ENCODE measurements at regions not wholly inside any gene's neighbourhood (a gene's known extent, or its start where the extent isn't known, plus 50 kb on each side); places are given as distances from the start of the nearest gene placed in this dataset.

DNA sequence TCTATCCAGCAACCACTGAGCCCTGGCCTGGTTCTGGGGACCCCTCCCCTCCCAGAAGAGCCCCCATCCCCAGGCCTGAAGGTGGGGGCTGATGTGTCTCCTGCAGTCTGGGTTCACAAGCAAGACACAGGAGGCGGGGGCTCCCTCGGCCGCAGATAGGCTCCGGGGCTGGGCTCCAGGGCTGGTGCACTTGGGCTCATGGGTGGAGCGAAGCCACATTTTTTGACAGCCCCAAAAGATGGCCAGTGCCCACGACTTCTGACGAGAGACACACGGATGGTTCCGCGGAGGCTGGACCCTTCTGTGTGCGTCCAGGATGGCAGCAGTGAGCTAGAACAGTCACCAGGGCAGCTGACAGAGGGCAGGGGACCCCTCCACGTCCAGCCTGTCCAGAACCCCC lies 57.1 kb upstream of the GATA5 start:
- no peak overlapping the region for H2BK15ac ChIP-seq (ENCODE audit: low read depth, low read length)
- WGBS, 2 experiments (ENCODE audit: extremely low coverage in 2 of 2, insufficient read length in 1 of 2) = 76% methylated on average over 5 of the region's 12 CpGs; no CpG with 5 or more reads in 1 of the 2 experiments
- H3K4ac ChIP-seq (ENCODE audit: low read depth, low read length) = no peak overlapping the region
- CTCF ChIA-PET = no interaction called here
- no peaks in the 10 kb centered on the region for H3K79me1 ChIP-seq (ENCODE audit: low read depth in 1 of 2, low read length in 2 of 2)
- no peak overlapping the region for H4K5ac ChIP-seq (ENCODE audit: low read depth, low read length)
- no peak overlapping the region for H2BK20ac ChIP-seq (ENCODE audit: low read depth, low read length)
- H3K23ac ChIP-seq (ENCODE audit: low read depth, low read length) = no peak overlapping the region
- ATAC-seq (ENCODE audit: low read depth) (no peak), DNase-seq (no peak)
- in situ Hi-C loops (cut with MboI; ENCODE audit: low sequenced_read_pairs) = no loop called here
- no peak overlapping the region for H3K4me2 ChIP-seq (ENCODE audit: low read depth, low read length)
- H4K20me1 ChIP-seq (ENCODE audit: insufficient read depth, low read length) = no peaks in the 10 kb centered on the region; the same call in 1 of the 2 replicates
- H3K27me3 ChIP-seq (ENCODE audit: control insufficient read depth, insufficient read depth, low read length) = peaks cover 53% of the 10 kb centered on the region
- BruUV-seq (replicated peaks) = no TSS peak
- H2BK5ac ChIP-seq (ENCODE audit: low read depth, low read length, poor library complexity, severe bottlenecking) = no peak overlapping the region
- no peaks in the 10 kb centered on the region for H3K9me3 ChIP-seq (ENCODE audit: control insufficient read depth, insufficient read depth, low read length)
- H3K36me3 ChIP-seq (ENCODE audit: control insufficient read depth, insufficient read depth, low read length) = no peaks in the 10 kb centered on the region
- H4K8ac ChIP-seq (ENCODE audit: low read depth in 2 of 2, low read length in 2 of 2) = no peak overlapping the region
- dilution Hi-C loops (cut with HindIII; ENCODE audit: low sequenced_read_pairs, unreplicated experiment) = no loop called here
- H3K18ac ChIP-seq (ENCODE audit: low read depth, low read length) = no peak overlapping the region
- POLR2A ChIA-PET (ENCODE audit: unreplicated experiment) = no interaction called here
- no peaks in the 10 kb centered on the region for H3K4me1 ChIP-seq (ENCODE audit: control insufficient read depth, insufficient read depth, low read length)
- intact Hi-C loops (cut with micrococcal nuclease) = no loop called here
- H3K9me1 ChIP-seq (ENCODE audit: insufficient read depth, low read length) = no peaks in the 10 kb centered on the region
- H2AK5ac ChIP-seq (ENCODE audit: low read depth, low read length) = no peak overlapping the region
- H3K14ac ChIP-seq (replicated peaks; ENCODE audit: low read depth, low read length) = no peak overlapping the region
- no peak overlapping the region for H2BK120ac ChIP-seq (ENCODE audit: low read depth, low read length)
- no peak overlapping the region for H3K56ac ChIP-seq (ENCODE audit: extremely low read depth, insufficient read depth, low read length)
- TF ChIP-seq, protein P1, sequence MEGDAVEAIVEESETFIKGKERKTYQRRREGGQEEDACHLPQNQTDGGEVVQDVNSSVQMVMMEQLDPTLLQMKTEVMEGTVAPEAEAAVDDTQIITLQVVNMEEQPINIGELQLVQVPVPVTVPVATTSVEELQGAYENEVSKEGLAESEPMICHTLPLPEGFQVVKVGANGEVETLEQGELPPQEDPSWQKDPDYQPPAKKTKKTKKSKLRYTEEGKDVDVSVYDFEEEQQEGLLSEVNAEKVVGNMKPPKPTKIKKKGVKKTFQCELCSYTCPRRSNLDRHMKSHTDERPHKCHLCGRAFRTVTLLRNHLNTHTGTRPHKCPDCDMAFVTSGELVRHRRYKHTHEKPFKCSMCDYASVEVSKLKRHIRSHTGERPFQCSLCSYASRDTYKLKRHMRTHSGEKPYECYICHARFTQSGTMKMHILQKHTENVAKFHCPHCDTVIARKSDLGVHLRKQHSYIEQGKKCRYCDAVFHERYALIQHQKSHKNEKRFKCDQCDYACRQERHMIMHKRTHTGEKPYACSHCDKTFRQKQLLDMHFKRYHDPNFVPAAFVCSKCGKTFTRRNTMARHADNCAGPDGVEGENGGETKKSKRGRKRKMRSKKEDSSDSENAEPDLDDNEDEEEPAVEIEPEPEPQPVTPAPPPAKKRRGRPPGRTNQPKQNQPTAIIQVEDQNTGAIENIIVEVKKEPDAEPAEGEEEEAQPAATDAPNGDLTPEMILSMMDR (conservative IDR thresholded peaks at IDR 0.05; ENCODE audit: low read depth, low read length) = no peak
- no peak for TF ChIP-seq SMC3 (IDR thresholded peaks at IDR 0.05; ENCODE audit: low read depth, low read length)
- no peak for TF ChIP-seq FOS (IDR thresholded peaks at IDR 0.05; ENCODE audit: low read depth, low read length)
- TF ChIP-seq BHLHE40 (IDR thresholded peaks at IDR 0.05; ENCODE audit: low read depth, low read length) = no peak
- TF ChIP-seq MAZ (IDR thresholded peaks at IDR 0.05; ENCODE audit: borderline replicate concordance, low read depth, low read length) = no peak
- TF ChIP-seq NFE2L2 (IDR thresholded peaks at IDR 0.05; ENCODE audit: low read depth, low read length) = no peak
- TF ChIP-seq, protein P2, sequence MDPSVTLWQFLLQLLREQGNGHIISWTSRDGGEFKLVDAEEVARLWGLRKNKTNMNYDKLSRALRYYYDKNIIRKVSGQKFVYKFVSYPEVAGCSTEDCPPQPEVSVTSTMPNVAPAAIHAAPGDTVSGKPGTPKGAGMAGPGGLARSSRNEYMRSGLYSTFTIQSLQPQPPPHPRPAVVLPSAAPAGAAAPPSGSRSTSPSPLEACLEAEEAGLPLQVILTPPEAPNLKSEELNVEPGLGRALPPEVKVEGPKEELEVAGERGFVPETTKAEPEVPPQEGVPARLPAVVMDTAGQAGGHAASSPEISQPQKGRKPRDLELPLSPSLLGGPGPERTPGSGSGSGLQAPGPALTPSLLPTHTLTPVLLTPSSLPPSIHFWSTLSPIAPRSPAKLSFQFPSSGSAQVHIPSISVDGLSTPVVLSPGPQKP (IDR thresholded peaks at IDR 0.05; ENCODE audit: borderline replicate concordance, low read depth, low read length) = no peak
- TF ChIP-seq RAD21 (IDR thresholded peaks at IDR 0.05; ENCODE audit: low read length) = no peak
- TF ChIP-seq, protein P3, sequence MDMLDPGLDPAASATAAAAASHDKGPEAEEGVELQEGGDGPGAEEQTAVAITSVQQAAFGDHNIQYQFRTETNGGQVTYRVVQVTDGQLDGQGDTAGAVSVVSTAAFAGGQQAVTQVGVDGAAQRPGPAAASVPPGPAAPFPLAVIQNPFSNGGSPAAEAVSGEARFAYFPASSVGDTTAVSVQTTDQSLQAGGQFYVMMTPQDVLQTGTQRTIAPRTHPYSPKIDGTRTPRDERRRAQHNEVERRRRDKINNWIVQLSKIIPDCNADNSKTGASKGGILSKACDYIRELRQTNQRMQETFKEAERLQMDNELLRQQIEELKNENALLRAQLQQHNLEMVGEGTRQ (IDR thresholded peaks at IDR 0.05; ENCODE audit: low read depth, low read length) = no peak
- TF ChIP-seq CHD1 (IDR thresholded peaks at IDR 0.05; ENCODE audit: low read depth, low read length) = no peak
- TF ChIP-seq MXI1 (IDR thresholded peaks at IDR 0.05; ENCODE audit: borderline replicate concordance, low read depth, low read length) = no peak
- no peak for TF ChIP-seq RCOR1 (IDR thresholded peaks at IDR 0.05; ENCODE audit: insufficient replicate concordance, low read length)
- TF ChIP-seq POLR2A (IDR thresholded peaks at IDR 0.05; ENCODE audit: low read depth, low read length) = no peak
- TF ChIP-seq MAFK (IDR thresholded peaks at IDR 0.05; ENCODE audit: low read depth, low read length) = no peak
- no peak for TF ChIP-seq RFX5 (IDR thresholded peaks at IDR 0.05; ENCODE audit: low read depth, low read length)
- TF ChIP-seq CEBPB (IDR thresholded peaks at IDR 0.05; ENCODE audit: low read depth, low read length) = no peak
- no peak overlapping the region for H3K4me3 ChIP-seq (ENCODE audit: insufficient read depth, low read depth, low read length)
- H4K91ac ChIP-seq (ENCODE audit: insufficient read depth, low read depth, low read length) = no peak overlapping the region
- no peak overlapping the region for H2AFZ ChIP-seq (replicated peaks; ENCODE audit: low read length, poor library complexity)
- H3K27ac ChIP-seq (ENCODE audit: insufficient read depth, low read length) = no peak overlapping the region
- no peak overlapping the region for H3K9ac ChIP-seq (ENCODE audit: low read depth, low read length)
- no peak overlapping the region for H2AK9ac ChIP-seq (replicated peaks; ENCODE audit: low read depth, low read length, poor library complexity)

Data from IMR-90 (cell line).